GM18909 (cell line): ENCODE measurements at regions not wholly inside any gene's neighbourhood (a gene's known extent, or its start where the extent isn't known, plus 50 kb on each side); places are given as distances from the start of the nearest gene placed in this dataset.
"Not testable (repeated sequence)": the region's sequence is repeated elsewhere in the genome, so short reads cannot be mapped to it uniquely, and the experiment has no call there.

Source experiments
- ATAC-seq: cut with Tn5 transposase; IDR thresholded peaks from one replicate; pipeline ENCODE4 v1.9.1; 2021; ENCODE audit warnings: mild to moderate bottlenecking; ENCODE audit not compliant: unreplicated experiment, poor library complexity

- no peak for ATAC-seq
Observed at GRCh38 chr13:83825676-83826075, 56.6 kb downstream of the SLITRK1 start.

DNA sequence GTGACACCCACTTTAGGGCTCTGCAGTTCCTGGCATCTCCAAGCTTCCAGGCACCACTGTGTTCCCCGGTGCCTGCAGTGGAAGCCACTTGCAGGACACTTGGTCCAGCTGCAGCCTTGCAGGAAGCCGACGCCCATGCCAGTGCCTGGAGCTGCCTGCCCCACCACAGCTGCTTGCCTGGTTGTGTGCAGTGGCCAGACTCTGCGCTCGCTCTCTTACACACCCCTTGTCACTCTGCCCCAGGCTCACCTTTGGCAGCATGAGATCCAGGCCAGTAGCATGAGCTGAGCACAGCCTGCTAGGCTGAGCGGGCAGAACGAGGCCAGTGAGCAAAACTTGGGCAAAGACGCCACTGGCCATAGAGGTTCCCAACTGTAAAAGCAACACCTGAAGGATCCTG is 57.7 kb downstream of the SLITRK1 start:
- no peak for ATAC-seq

DNA sequence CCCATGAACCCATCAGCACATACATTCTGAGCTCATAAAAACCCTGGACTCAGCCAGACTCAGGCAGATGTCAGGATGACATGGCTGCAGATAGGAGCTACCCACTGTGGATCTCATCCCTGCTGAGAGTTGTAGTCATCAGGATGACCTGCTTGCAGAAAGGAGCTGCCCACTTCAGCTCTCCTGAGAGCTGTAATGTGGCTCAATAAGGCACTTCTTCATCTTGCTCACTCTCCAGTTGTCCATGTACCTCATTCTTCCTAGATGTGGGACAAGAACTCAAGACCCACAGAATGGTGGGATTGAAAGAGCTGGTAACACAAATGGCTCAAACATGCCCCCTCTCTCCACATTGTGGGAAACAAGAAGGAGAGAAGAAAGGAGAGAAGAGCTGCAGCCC is 58.2 kb downstream of the SLITRK1 start:
- ATAC-seq, result no peak

- ATAC-seq, result no peak
Observed at GRCh38 chr13:83819611-83820010, 62.7 kb downstream of the SLITRK1 start.

DNA sequence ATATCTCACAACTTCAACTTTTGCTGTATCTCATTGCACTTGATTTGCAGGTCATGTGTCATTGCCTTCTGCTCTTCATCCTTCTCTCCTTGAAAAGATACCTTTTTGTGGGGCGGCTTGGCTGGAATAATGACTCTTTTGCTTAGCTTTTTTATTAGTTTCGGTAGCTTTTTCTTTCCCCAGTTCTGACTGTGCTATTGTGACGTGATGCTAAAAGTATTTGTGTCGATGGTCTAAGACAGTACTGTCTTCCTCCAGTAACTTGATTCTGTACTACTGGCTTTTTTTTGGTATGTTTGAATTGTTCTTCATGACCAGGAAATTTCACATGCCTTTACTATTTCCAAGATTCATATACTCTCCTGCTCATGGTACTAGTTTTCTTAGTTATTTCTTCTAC is 63.1 kb downstream of the SLITRK1 start:
- no peak for ATAC-seq

DNA sequence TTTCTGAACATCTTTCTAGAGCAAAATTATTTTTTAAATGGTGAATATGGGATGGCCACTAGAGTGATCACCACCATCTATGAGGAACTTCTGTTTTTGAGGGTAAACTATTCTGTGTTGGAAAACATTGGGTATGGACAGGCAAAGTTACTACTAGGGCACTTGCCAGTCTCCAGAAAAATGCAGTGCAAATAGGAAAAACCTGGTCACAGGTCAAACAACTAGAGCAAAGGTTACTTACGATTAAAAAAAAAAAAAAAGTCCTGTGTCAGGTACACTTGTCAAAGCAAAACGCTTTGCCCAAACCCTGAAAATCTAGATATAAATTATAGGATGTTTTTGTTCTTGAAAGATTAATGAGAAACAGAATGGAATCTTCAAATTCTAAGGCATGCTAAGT is 66.2 kb downstream of the SLITRK1 start:
- ATAC-seq, result no peak

- no peak for ATAC-seq
Observed at GRCh38 chr13:83815598-83815997, 66.7 kb downstream of the SLITRK1 start.

GRCh38 chr13:83810136-83810535 is 72.1 kb downstream of the SLITRK1 start:
- no peak for ATAC-seq

DNA sequence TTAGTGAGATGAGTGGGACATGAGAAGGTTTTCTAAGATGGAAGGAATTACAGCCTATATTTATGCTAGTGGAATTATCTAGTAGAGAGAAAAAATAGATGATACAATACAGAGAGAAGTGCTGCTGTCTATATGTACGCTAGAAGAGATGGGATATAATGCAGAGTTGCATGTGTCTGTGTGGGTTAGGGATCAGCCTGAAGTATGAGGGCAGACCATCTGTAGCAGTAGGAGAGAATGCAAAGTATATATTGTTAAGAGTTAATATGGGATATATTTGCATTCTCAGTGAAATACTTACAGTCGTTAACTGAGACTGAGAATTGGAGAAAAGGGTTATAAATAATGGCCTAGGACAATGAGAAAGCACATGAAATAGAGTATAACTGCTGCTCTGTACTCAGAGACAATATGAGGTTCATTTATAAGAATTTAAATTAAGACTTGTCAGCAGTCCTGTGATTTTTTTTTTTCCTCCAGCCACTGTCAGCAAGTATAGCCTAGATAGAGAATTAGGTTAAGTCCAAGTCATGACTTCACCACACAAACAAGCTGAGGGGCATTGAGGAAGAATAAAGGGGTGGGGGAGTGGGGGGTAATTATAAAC is 77.8 kb downstream of the SLITRK1 start:
- ATAC-seq, result no peak

- ATAC-seq, result no peak
Observed at GRCh38 chr13:83798731-83799130, 83.5 kb downstream of the SLITRK1 start.

DNA sequence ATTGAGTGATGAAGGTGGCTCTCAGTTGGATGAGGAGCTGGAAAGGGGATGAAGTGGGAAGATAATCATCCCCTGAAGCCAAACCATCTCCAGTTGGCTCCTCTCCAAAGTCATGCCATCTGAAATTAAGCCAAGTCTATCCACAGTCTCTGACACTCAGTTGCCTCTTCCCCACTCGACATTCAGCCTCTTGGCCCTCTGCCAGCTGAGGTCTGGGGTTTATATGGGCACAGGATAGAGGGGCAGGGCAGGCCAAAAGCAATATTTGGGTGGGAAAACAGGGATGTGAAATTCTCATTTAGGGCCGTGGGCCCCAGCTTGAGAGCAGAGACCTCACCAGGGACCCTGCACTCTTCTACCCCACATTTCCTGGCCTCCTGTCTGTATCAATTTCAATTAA is 85.9 kb downstream of the SLITRK1 start:
- ATAC-seq, result no peak

GRCh38 chr13:83794583-83794982 is 87.7 kb downstream of the SLITRK1 start:
- no peak for ATAC-seq

- no peak for ATAC-seq
Observed at GRCh38 chr13:83780227-83780626, 102.0 kb downstream of the SLITRK1 start.

DNA sequence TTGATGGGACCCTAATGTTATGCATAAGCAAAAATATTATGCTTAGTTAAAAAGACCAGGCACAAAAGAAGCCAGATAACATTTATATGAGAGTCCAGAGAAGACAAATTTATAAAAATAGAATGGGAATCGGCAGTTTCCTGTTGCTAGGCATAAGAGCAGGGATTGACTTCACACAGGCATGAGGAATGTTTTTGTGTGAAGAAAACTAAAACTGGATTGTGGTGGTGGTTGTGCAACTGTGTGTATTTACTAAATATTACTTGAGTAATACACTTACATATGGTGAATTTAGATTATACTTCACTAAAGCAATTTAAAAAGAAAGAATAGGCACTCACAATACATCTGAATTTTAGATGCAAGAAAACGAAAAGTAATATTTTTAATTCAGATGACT is 108.3 kb downstream of the SLITRK1 start:
- no peak for ATAC-seq

GRCh38 chr13:83765796-83766195 is 116.5 kb downstream of the SLITRK1 start:
- no peak for ATAC-seq

- no peak for ATAC-seq
Observed at GRCh38 chr13:83761631-83762030, 120.6 kb downstream of the SLITRK1 start.

DNA sequence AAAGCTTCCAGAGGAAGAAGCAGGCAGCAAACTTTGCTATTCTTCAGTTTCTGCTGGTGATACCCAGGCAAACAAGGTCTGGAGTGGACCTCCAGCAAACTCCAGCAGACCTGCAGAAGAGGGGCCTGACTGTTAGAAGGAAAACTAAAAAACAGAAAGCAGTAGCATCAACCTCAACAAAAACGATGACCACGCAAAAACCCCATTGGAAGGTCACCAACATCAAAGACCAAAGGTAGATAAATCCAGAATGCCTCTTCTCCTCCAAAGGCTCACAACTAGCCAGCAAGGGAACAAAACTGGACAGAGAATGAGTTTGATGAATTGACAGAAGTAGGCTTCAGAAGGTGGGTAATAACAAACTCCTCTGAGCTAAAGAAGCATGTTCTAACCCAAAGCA is 127.1 kb downstream of the SLITRK1 start:
- not testable (repeated sequence) for ATAC-seq

DNA sequence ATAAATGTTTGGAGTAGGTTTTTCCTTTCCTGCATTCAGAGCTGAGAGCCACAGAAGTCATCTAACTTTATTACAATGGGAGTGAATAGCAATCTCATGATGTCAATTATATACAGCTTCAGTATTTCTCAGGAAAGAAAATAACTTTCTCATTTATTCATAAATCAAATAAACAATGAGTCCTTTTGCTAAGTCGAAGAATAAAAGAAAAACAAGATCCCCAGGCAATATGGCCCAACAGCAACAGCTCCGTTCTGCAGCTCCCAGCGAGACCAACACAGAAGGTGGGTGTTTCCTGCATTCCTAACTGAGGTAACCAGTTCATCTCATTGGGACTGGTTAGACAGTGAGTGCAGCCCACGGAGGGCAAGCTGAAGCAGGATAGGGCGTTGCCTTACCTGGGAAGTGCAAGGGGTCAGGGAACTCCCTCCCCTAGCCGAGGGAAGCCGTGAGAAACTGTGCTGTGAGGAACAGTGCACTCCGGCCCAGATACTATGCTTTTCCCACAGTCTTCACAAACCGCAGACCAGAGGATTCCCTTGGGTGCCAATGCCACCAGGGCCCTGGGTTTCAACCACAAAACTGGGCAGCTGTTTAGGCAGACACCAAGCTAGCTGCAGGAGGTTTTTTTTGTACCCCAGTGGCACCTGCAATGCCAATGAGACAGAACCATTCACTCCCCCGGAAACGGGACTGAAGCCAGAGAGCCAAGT is 128.2 kb downstream of the SLITRK1 start:
- ATAC-seq, result no peak

- no peak for ATAC-seq
Observed at GRCh38 chr13:83752141-83752540, 130.1 kb downstream of the SLITRK1 start.

DNA sequence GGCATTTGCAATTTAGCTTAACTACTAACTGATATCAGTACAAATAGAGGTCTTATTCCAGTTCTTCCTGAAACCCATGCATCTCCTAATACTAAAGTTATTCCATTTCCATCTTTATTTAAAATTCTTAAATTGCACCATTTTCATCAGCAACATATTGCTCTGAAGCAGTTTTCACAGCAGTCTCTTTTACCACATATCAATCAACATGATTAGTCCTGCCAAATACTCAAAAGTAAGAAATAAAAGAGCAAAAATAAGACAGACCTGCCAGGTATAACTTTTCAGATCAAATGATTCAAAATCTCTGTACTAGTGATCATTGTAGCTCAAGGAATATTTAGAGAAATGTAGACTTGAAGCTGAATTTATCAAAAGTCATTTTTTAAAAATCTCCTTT is 141.7 kb downstream of the SLITRK1 start:
- ATAC-seq, result no peak

- ATAC-seq, result no peak
Observed at GRCh38 chr13:83738407-83738806, 143.9 kb downstream of the SLITRK1 start.

DNA sequence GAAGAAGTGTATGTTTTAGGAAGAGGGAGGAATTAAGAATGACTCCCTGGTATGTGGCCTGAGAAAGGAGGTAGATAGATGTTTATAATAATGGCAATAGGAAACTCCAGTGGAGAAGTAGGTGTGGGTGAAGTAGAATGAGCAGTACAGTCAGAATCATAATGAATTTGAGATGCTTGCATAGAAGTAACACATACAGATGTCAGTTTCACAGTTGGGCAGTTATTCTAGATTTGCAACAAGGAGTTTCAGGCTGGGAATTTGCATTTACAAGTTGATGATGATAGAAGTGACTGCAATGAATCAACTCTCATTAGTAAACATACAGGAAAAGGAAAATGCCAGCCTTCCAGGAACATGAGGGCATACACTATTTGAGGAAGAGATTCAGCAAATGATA is 149.0 kb downstream of the SLITRK1 start:
- ATAC-seq, result no peak
